ENCODE measurements at regions not wholly inside any gene's neighbourhood (a gene's known extent, or its start where the extent isn't known, plus 50 kb on each side); places are given as distances from the start of the nearest gene placed in this dataset.

- Histone ChIP-seq H3K4me1 (no peaks in the 10 kb centered on the region), H3K27me3 (no peaks in the 10 kb centered on the region), H3K36me3 (no peaks in the 10 kb centered on the region), H3K4me3 (no peak overlapping the region), H3K9me3 (no peaks in the 10 kb centered on the region), H3K27ac (no peak overlapping the region)
- 90 to 91% methylated on average over 2 of the region's 2 CpGs for WGBS, 2 donors (ENCODE audit: low coverage in 1 of 2)
- ATAC-seq = no peak
- TF ChIP-seq POLR2AphosphoS5 (IDR thresholded peaks at IDR 0.05) = no peak
- TF ChIP-seq EP300 (IDR thresholded peaks at IDR 0.05) = no peak
- TF ChIP-seq POLR2A (IDR thresholded peaks at IDR 0.05) = no peak
- no peak for TF ChIP-seq CTCF (IDR thresholded peaks at IDR 0.05)
Observed at GRCh38 chr1:229213797-229214196, 57.1 kb upstream of the RAB4A start.

DNA sequence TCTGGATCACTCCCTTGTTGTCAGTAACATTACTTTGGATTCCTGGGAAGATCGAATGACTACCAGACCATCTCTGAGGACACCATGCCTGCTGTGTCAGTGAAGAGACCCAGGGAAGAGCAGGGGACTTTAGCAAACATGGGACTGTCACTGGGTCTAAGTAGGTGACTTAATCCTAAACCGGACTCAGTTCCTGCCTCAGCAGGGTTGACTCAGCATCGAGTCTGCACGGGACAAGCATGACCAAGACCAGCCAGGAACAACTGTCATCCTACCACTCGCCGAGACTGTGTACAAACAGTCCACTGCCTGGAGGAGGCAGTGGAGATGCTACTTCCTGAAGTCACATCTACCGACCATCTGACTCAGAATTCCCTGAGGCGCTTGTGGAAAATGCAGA, 53.2 kb upstream of the RAB4A start:
- Histone ChIP-seq H3K27me3 (no peaks in the 10 kb centered on the region), H3K4me1 (peaks cover 0 to 16% (median 5%) of the 10 kb centered on the region in 3 donors), H3K27ac (no peak overlapping the region), H3K36me3 (no peaks in the 10 kb centered on the region), H3K4me3 (no peak overlapping the region), H3K9me3 (no peaks in the 10 kb centered on the region)
- TF ChIP-seq POLR2A (IDR thresholded peaks at IDR 0.05) = no peak
- no peak for TF ChIP-seq CTCF (IDR thresholded peaks at IDR 0.05)
- no peak for TF ChIP-seq POLR2AphosphoS5 (IDR thresholded peaks at IDR 0.05)
- TF ChIP-seq EP300 (IDR thresholded peaks at IDR 0.05) = no peak
- WGBS, 2 donors (ENCODE audit: low coverage in 1 of 2) = no CpG with 5 or more reads among the region's 8 CpGs
- ATAC-seq = no peak

DNA sequence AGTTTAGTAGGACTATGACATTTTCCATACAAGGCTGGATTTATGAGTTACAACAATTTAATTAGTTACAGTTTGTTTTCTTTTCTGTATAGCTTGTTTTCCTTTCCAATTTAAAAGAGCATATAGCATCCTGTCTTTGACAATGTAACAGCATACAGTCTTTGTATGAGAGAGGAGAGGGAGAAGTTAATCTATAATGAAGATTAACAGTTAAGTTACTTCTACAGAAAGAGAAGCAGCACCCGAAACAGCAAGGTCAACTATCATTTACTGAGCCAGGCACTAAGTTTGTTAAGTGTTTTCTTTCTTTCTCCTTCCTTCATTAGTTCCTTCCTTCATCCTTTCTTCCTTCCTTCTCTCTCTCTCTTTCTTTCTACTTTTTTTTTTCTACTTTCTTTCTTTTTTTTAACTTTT, 52.3 kb upstream of the RAB4A start:
- TF ChIP-seq POLR2A (IDR thresholded peaks at IDR 0.05) (no peak), CTCF (IDR thresholded peaks at IDR 0.05) (no peak), EP300 (IDR thresholded peaks at IDR 0.05) (no peak), POLR2AphosphoS5 (IDR thresholded peaks at IDR 0.05) (no peak)
- WGBS, 2 donors (ENCODE audit: low coverage in 1 of 2) = 25 to 46% methylated on average over 1 of the region's 1 CpG

GRCh38 chr1:229220163-229220846, 50.6 kb upstream of the RAB4A start:
- H3K27me3 ChIP-seq = no peaks in the 10 kb centered on the region
- no peak overlapping the region for H3K27ac ChIP-seq
- H3K9me3 ChIP-seq = no peaks in the 10 kb centered on the region
- H3K4me1 ChIP-seq = peaks cover 0 to 16% (median 5%) of the 10 kb centered on the region in 3 donors
- no peak for ATAC-seq
- H3K36me3 ChIP-seq = no peaks in the 10 kb centered on the region
- no peak for TF ChIP-seq POLR2A (IDR thresholded peaks at IDR 0.05)
- no peak for TF ChIP-seq POLR2AphosphoS5 (IDR thresholded peaks at IDR 0.05)
- TF ChIP-seq CTCF (IDR thresholded peaks at IDR 0.05) = no peak
- H3K4me3 ChIP-seq = no peak overlapping the region
- WGBS, 2 donors (ENCODE audit: low coverage in 1 of 2) = 80 to 100% methylated on average over 1 of the region's 1 CpG

More for the DNA sequence above, 52.3 kb upstream of the RAB4A start:
- no peak for ATAC-seq
- Histone ChIP-seq H3K9me3 (no peaks in the 10 kb centered on the region), H3K36me3 (no peaks in the 10 kb centered on the region), H3K4me3 (no peak overlapping the region), H3K27ac (no peak overlapping the region), H3K27me3 (no peaks in the 10 kb centered on the region), H3K4me1 (peaks cover 0 to 16% (median 5%) of the 10 kb centered on the region in 3 donors)
